Stimulated activated CD8-positive, alpha-beta memory T cell treated with anti-CD3 and anti-CD28 coated beads, Interleukin-7, amount 100 ng/mL, for 48 hours (primary cell): ENCODE measurements at regions not wholly inside any gene's neighbourhood (a gene's known extent, or its start where the extent isn't known, plus 50 kb on each side); places are given as distances from the start of the nearest gene placed in this dataset.
"Not testable (repeated sequence)": the region's sequence is repeated elsewhere in the genome, so short reads cannot be mapped to it uniquely, and the experiment has no call there.

Source experiments
- DNase-seq, 2 donors: peaks; one replicate each; pipeline ENCODE4 v3.0.0-alpha.2; 2020; ENCODE audit warnings: low read depth in 1 of 2; ENCODE audit errors: extremely low read depth in 1 of 2

DNA sequence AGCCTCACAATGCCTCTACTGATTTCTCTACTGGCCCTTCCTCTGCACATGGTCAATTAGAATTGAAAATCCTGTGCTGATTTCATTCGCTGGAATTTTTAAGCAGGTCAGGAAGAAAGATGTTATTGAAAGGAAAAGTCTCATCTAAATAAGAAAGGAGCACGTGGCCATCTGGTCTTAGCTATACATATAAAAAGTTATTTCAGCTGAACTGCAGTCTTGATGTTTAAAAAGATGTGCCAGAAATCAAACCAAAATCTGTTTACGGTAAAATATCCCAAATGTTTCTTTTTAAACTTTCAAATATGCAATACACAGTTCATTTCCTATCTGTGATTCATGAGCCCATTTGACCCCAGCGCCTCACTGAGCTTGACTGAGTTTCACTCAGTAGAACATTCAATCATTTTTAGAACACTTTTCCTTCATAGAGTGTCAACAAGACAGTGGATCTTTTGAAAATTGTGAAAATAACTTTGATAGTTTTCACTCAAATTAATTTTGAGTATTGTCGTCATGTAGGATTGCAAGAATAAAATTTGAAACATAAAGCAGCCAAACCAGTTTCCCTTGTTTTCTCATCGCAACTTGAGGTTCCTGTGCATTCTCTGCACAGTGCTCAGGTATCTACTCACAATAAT, 293.6 kb downstream of the PTPRC start:
- DNase-seq = no peak

DNA sequence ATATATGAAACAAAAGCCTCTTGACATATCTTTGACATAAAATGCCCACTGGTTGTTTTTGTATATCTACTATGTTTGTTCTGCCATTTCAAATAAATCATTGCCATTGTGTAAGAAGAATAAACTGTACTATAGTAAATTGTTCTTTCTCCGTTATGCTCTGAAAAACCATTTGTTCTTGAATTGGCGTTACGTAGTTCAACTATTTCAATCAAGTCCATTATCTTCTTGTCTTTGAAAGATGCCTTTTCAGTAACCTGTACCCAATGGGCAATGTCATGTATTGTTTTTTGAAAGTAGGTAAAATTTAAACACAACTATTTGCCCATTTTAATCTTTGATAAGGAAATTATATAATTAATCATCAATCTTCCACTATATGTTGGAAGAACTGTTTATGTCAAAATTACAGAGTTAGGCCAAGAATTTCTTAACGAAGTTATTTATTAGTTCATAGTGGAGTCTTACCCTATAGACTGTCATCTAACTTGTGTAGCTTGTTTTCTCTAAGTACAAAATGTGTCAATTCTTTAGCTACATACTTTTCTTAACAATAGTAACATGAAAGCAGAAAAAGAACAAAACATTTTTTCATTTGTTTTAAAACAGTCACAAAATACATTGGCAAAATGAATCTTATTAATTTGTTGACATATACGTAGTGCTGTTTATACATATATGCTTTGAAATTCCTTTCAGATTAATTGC, 294.8 kb downstream of the PTPRC start:
- DNase-seq = no peak

DNA sequence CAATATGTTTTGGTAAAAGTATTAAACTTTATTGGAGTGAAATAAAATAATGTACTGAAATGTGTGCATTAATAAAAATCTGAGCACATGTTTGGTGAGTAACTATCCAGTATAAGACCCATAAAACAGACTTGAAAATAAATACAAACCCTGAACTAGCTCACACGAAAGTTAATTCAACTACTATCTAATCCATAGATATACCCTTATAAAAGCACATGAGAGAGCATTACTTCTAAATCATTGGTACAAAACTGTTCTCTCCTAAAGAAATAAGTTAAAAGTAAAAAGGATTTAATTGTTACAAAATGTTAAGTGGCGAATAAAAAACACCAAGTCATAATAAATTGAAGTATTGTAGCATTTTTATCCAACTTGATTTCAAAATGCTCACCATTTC, 295.6 kb downstream of the PTPRC start:
- DNase-seq = no peak

DNA sequence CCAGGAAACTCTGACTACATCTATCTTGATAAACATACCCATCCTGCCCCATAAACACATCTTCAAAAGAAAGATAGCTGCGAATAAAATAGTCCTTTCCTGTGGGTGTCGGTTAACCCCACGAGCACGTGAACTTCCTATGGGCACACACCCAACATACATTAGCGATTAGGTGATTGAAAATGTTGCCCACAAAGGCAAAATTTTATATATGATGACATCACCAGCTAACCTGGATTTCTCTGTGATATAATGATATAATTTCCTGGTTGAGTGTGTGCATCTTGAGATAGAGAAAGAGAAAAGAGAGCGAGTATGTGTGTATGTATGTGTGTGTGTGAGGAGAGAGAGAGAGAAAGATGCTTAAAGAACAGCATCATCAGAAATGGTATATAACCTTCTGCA, 296.1 kb downstream of the PTPRC start:
- DNase-seq = peak in 1 of 2 donors; percentile 7

DNA sequence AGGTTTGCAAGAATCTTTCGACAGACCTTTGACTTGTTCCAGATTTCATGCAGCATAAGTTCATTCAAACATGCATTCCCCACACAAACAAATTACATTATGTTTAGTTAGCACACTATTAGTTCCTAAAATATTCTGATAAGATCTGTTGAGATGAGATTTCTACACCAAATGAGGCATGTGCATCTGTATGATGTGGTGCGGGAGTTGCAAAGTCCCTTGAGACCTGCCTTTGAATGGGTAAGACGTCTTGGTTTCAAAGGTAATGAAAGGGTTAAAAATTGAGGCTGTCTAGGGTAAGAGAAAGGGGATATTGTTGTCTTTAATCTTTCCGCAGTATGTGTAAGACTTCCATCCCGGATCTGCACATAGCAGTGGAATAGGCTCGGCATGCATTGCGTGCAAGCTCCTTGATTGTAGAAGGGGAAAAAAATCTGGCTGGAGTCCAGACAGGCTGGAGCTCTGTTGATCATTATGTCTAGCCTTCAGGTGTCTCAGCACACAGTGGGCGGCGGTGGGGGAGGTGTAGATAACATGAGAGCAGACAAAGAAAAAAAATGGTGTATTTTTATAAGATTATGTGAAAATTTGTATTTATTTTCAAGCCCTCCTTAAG, 296.6 kb downstream of the PTPRC start:
- peak in 1 of 2 donors; percentile 25 for DNase-seq

DNA sequence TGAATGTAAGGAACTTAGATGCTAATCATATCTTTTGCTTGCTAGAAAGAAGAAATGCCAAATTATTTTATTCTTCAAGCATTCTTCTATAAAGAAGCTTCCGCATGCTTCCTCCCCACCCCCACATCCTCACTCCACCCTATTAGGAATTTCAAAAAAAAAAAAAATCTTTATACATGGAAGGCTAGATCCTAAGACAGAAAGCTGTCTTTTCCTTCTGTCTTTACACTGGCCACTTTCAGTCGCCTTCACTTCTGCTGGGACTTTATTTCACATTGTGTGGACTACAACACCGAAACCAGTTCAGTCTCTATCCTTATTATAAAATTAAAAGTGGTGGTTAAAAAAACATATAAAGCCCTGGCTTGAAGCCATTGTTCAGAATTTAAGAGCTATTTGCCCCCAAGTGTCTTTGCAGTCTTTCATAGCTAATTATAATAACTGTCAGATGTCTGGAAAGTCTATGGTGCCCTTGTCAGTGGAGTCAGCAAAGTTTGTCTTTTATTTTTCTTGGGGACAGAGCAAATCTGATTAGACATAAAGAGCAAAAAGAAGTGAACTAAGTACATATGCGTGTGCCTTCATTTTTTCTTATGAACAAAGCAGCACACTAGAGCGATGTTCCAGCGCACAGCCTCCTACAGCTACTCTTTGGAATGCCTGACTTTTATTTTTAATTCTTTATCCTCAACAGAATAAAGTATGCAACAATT, 297.7 kb downstream of the PTPRC start:
- no peak for DNase-seq

DNA sequence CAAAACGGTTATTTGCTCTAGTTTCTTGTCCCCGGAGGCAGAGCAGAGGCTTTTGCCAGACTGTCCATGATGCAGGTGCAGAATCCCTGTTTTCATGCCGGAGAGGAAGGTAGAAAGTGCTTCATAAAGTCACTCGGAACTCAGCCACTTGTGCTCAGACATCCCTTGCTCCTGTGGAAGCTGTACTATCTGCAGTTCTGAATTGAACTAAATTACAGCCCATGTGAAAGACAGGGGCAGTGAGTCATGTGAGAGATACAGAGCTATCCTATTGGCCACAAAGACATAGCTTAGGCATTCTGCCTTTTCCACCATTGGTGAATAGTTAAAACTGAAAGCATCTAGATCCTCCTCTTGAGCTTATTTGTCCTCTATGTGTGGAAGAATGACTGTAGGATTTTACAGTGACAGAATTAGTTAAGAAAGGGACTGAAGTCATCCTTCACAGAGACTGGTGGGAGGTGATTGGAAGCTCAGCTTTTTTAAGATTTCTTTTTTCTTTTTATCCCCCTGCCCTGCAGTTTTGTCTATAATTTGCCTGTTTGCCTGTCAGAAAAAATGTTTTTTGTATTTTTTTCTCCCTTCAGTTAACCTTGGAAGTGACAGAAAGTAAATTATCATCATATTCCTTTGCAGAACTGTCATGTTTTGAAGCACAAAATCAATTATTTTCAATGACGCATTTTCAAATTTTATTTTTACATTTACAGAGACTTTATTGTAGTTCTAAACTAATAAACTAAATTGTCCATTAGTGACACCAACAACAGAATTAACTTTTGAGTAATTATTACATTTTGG, 298.6 kb downstream of the PTPRC start:
- DNase-seq = no peak

DNA sequence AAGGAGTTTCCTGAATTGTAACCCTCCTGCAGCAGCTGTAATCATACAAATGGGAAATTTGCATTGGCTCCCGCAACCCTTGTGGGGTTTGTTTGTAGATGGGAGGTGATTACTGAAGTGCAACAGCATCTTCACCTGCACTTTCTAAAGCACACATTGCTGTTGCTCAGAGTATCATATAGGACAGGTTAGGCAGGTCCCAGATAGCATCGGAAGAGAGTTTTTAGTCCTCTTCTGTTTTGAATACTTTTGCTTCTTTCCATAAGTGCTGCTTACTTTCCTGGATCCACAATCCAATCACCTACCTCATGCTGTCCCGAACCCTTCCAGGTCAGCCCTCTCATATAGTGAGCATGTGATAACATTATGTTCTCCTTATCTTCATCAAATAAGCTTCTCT, 300.4 kb downstream of the PTPRC start:
- no peak for DNase-seq

DNA sequence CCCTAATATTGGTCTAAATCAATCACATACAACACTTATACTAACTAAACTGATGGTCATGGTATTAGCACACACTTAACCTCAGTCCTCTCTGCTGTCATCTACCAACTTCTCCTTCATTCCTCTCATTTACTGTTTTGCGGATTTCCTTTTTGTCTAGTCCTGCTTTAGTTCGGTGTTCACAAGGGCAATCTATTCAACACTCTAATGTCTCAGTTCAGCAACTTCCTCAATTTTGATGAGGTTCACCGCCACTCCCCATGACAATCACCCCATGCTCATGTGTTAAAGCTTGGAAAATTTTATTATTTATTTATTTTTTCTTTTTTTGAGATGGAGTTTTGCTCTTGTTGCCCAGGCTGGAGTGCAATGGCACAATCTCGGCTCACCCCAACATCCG, 301.1 kb downstream of the PTPRC start:
- DNase-seq = no peak

DNA sequence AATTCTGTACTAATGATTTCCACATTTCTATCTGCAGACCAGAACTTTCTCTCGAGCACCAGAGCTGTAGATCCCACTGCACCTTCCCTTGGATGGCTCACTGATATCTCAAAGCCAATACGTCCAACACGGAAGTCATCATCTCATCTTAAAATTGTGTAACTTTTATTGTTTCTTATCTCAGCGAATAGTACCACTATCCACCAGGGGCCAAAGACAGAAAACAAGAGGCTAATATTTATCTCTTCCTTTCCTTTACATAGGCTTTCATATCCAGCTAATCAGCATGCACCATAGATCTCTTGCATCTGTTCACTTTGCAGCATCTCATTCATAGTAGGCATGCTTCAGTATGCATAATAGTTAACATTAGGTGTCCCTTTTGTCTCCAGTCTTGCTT, 303.6 kb downstream of the PTPRC start:
- DNase-seq = no peak

DNA sequence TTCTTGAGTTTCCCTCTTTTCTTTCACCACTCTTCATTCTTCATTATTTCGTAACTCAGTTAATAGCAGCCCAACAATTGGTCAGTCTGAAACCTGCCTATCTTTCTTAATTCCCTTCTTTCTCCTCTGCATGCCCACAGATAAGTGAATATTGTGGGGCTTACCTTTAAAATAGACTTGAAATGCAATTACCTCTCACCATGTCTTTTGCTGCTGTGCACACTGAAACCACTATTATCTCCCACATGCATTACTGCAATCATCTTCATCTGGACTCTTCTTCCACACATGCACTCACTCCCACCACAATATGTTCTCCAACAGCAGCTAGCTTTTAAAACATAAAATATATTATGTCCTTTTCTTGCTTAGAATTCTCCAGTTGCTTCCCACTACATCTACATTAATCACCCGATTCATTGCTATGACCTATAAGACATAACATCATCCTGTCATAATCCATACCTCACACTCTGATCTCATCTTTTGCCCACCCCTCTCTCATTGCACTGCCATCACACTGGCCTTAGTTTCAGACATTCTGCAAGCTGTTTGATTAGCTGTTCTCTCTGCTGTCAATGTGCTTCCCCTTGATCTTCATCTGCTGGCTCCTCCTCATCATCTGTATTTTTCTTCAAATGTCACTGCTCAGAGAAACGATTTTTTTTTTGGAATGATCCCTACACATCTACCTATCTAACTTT, 304.8 kb downstream of the PTPRC start:
- no peak for DNase-seq

DNA sequence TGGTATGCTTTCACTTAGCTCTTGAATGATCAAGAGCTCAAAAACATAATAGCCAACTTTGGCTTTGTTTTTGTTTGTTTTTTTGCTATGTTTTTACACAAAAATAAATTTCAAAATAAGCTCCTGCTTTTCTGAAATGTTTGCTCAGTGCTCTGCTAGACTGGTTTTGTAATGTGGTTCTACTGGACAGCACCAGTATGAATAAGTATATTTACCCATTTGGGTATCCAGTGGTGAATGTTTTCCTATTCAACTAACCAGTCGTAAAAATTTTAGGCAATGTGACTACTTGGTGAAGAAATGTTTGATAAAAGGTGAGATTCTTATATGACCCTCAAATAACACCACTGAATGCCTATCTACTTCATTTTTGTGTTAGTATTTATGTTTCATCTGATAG, 308.6 kb downstream of the PTPRC start:
- no peak for DNase-seq

DNA sequence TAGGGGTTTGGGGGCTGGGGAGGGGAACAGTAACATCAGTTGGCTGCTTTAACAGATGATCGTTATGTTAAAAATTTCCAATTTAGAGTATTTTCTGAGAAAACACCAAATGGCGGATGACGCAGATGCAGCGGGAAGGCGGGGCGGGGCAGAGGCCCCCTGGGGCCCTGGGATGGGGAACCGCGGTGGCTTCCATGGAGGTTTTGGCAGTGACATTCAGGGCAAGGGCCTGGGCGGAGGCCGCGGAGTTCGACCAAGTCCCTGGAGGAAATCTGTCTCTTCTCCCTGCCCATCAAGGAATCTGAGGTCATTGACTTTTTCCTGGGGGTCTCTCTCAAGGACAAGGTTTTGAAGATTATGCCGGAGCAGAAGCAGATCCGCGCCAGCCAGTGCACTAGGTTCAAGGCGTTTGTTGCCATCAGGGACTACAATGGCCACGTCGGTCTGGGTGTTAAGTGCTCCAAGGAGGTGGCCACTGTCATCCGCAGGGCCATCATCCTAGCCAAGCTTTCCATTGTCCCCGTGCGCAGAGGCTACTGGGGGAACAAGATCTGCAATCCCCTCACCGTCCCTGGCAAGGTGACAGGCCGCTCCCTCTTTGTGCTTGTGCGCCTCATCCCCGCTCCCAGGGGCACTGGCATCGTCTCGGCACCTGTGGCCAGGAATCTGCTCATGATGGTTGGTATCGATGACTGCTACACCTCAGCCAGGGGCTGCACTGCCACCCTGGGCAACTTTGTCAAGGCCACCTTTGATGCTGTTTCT, 310.2 kb downstream of the PTPRC start:
- no peak for DNase-seq

DNA sequence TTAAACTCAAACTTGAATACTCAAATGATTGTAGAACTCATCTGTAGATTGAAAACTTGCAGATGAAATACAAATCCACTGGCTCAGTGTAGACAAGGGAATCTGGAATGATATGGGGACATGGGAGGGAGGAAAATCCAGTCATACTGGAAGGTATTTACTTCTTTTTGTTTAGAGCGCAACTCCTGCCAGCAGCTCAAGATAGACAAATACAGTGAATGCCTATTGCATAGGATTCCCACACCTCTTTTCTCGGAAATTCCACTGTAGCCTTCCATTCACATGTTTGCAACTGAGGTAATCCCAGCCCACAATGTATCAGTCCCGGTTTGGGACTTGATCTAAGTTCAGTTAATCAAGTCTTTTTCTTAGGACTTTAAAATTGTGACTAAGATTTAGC, 311.2 kb downstream of the PTPRC start:
- DNase-seq = no peak

DNA sequence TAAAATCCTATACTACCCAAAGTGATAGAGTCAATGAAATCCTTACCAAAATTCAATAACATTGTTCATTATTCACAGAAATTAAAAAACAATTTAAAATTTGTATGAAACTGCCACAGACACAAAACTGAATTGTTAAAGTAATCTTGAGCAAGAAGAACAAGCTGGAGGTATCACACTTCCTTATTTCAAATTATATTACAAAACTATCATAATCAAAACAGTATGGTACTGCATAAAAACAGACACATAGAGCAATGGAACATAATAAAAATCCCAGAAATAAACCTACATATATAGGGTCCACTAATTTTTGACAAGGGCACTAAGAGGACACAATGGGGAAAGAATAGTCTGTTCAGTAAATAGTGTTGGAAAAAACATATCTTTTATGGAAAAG, 316.2 kb downstream of the PTPRC start:
- no peak for DNase-seq

DNA sequence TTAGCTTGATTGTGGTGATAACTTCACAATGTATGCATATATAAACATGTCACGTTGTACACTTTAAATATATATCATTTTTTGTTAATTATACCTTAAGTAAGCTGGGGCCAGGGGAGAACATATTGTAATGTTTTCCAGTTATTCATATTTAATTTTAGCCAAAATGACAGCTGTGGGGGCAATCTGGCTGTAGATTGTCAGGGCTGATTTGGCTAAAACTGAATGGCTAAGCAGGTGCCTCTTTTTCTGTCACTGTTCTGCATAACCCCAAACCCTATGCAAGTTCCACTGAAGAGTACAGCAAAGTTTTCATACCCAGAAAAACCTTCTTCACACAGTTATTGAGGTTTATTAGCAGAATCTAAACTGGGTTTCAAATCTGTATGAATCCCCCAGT, 318.2 kb downstream of the PTPRC start:
- DNase-seq = no peak

DNA sequence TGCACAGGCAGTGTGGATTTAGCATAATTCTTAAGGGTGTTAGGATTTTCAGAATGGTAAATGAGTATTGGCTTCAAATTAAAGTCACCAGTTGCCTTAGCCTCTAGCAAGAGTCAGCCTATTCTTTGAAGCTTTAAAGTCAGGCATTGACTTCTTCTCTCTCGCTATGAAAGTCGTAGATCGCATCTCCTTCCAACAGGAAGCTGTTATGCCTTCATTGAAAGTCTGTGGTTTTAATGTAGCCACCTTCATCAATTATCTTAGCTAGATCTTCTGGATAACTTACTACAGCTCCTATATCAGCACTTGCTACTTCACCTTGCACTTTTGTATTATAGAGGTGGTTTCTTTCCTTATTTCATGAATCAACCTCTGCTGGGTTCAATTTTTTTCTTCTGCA, 320.2 kb downstream of the PTPRC start:
- no peak for DNase-seq

DNA sequence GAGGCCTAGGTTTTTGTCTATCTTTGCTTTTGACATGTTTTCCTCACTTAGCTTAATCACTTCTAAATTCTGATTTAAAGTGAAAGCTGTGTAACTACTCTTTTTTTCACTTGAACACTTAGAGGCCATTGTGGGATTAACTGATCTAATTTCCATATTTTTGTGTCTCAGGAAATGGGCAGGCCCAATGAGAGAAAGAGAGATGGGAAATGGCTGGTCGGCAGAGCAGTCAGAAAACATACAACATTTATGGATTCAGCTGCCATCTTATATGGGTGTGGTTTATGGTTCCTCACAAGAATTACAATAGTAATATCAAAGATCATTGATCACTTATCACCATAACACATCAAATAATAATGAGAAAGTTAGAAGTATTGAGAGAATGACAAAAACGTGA, 320.8 kb downstream of the PTPRC start:
- DNase-seq = no peak

DNA sequence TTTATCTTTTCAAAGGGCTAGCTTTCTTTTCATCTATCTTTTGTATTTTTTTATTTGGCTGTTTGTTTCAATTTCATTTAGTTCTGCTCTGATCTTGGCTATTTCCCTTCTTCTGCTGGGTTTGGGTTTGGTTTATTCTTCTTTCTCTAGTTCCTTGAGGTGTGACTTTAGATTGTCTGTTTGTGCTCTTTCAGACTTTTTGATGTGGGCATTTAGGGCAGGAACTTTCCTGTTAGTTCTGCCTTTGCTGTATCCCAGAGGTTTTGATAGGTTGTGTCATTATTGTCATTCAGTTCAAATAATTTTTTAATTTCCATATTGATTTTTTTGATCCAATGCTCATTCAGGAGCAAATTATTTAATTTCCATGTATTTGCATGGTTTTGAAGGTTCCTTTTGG, 325.0 kb downstream of the PTPRC start:
- not testable (repeated sequence) for DNase-seq

DNA sequence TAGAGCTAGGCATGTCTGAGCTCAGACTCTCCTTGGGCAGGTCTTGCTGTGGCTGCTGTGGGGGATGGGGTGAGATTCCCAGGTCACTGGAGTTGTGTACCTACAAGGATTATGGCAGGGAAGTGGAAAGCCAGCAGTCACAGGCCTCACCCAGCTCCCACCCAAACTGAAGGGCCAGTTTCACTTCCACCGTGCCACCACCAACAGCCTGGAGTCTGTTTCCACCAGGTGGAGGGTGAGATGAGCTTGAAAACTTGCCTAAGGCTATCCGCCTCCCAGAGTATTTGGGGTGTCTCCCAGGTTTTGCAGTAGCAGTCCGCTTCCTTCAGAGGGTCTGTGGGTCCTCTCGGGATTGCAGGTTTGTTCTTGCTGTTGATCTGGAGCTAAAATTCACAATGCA, 327.7 kb downstream of the PTPRC start:
- DNase-seq = no peak
